GDM1 (cell line): ENCODE measurements at regions not wholly inside any gene's neighbourhood (a gene's known extent, or its start where the extent isn't known, plus 50 kb on each side); places are given as distances from the start of the nearest gene placed in this dataset.

Source experiments
- DNase-seq: peaks from one replicate; lab custom pipeline; 2025; lab: John Stamatoyannopoulos, UW

DNA sequence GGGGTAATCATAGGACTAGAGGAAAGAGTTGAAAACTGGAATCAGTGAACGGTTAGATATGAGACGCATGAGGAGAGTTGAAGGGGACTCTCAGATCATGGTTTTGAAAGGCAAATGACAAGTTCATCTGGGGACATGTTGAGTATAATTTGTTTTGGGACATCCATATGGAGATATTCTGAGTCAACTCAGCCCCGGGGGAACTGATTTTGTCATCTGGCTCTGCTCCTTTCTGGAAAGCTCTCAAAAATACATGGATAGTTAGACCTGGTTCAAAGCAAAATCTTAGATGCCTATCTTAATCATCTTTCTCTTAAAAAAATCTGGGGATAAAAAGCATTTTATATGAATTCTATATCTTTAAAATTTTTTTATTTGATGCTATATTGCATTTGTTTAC is 161.2 kb downstream of the SNX18 start:
- DNase-seq, result no peak

DNA sequence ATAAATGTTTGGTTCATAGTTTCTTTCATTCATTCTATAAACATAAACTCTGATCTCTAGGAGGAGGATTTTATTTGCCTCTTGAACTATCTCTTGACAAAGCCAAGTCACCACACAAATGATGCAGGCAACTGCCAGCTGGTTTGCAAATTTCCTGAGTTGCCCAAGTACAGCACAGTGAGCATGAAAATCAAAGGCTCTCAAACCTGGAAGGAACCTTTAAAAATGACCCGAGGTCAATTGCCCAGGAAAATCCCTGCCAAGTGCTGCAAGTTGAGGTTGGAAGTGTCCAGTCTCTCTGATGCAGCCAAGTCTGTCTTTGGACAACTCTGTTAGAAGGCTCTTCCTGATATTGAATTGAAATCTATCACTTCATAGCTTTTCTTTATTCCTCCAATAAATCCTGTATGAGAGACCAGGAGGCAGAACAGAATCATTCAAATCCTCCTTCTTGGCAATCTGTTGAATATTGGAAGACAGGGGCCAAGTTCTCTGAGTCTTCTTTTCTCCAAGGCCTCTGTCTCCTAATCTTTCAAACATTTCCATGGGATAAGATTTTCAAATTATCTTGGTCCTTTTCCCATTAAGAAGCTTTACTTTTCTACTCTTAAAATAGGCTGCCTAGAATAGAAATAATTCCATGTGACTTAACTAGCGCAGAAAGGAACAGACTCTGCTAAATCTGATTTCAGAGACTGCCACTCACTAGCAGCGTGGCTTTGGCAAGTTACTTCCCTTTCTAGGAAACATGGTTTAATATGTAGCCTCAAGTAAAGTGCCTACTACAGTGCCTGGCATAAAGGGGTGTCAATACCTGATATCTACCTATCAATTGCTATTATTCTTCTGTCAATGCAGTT is 159.2 kb downstream of the SNX18 start:
- DNase-seq, result no peak

DNA sequence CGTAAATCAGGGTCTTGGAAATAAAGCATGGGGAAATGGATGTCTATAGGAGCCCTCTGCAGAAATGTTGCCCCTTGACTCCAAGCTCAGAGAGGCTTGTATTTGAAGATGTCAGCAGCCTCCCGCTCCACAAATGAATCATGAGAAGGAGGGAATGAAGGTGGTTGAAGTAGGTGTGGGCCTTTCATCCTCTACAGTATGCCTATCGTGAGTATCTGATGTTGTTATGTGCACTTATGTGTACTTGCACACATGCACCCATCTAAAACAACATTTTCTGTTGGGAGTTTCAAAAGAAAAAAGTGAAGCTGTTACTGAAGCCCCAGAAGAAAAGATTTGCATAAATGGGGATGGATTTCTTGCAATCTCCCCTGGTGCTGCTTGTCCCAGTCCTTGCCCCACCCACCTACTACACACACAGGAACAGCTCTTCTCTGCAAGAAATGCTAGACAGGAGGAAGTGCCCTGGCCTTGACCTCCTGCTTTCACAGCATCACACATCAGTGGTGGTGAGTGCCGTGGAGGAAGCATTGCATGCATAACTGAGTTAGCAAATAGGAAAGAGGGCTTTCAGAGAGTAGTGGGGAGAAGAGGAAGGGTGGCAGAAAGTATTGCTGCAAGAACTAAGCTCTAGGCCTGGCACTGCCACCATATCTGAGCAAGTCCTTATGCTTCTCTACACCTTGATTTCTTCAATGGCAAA is 156.1 kb downstream of the SNX18 start:
- DNase-seq, result peak; percentile 68

DNA sequence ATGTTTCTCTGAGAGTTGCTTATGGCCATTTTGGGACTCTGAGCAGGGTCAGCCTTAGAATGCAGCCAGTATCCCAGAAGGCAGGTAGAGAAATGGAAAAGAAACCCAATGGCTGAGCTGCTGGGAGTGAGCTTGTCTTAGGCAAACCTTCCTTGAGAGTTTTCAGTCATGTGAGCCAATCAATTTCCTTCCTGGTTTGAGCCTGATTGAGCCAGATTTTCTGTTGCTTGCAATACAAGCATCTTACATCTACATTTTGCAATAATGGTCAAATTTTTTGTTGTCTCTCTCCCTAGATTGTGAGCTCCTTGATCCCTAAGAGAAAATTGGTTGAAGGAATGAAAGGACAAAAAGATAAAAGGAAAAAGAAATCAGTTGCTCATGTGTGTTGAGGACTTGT is 155.3 kb downstream of the SNX18 start:
- no peak for DNase-seq

DNA sequence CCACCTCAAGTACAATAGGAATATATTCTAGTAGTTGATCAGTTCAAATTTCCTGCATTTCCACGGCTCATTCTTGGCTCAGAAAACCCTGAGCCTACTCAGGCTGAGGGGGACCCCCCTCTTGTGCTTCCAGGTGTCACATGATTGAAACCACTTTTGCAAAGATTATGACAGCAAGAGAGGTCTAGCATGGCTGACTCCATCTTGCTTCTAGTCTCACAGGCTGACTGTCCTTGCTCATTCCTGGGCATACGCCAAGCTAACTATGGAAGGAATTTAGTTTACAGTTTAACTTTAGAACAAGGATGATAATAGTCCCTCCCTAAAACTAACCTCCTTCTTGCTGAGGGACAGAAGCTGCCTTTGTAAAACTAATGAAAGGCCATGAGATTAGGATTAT is 154.1 kb downstream of the SNX18 start:
- DNase-seq, result no peak

DNA sequence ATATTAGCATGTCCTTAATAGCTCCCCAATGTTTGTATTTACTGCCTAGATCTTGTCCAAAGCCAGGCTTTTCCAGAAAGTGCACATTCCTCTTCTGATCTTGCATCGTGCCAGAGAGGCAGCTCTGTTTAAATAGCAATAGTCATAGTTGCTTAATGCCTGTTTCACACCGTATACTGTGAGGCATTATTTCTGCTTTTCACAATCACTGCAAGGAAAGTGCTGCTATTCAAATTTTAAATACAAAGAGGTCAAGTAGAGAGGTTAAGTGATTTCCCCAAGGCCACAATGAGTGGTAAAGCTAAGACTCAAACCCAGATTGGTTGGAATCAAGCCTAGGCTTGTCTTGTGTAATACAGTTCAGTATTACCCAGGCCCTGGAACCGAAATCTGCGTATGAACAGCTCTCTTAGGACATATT is 153.6 kb downstream of the SNX18 start:
- no peak for DNase-seq

DNA sequence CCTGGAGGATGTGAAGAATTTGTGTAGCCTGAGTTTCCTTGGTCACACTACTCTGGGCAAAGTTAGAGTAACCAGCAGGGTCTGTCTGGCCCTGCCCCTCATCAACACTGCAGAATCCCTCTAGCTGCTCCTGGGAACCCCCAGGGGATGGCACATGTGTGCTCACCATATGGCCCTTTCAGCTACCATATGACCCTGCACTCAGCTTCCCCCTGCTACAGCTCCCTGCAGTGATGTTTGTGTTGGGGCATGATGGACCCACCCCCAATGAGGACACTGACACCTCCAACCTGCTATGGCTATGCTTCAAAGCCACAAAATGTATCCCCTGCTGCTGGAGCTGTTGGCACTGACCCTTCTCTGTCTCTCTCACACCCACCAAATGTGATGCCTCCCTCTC is 152.7 kb downstream of the SNX18 start:
- DNase-seq, result no peak

DNA sequence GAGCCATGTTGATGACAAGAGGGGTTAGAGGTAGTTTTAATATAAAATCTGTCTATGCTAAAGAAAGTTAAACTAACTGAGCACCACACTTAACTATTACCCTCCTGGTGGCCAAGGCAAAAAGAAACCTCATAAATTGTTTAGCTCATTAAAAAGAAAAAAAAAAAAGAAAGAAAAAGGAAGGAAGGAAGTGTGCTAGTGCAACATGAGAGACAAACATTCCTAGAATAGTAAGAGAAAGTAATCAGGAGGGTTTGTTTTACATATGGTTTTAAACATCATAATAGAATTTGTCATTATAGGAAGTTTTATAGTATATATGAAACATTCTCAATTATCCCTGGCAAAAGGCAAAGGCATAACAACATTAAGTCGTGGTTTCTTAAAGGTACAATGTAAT is 152.3 kb downstream of the SNX18 start:
- DNase-seq, result no peak

DNA sequence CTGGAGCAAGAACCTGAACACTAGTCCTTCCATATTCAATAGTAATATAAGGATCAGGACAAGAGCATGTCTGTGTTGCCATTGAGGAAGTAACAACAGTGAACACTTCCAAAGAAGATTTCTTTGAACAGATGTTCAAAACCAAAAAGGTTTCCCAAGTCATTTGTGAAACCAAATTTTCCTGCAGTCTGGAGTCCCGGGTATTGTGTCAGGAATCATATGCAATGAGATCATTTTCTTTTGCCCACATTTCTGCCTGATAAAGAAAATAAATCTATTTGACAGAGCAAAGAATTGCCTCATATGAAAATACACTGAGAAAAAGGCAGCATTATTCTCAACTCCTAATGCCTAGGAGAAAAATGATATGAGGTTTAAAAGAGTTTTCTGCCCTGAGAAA is 151.7 kb downstream of the SNX18 start:
- DNase-seq, result no peak

DNA sequence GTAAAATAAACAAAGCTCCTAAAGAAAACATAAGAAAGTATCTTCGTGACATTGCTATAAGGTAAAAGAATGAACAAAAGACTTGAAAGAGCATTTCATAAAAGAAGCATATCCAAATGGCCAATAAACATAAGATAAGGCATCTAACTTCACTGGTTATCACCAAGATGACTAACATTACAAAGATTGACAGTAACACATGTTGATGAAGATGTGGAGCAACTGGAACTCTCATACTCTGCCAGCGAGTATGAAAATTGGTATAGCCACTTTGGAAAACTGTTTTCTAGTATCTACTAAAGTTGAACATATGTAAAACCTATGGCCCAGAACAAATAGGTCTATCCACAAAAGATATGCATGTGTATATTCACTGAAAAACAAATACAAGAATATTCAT is 150.5 kb downstream of the SNX18 start:
- no peak for DNase-seq

DNA sequence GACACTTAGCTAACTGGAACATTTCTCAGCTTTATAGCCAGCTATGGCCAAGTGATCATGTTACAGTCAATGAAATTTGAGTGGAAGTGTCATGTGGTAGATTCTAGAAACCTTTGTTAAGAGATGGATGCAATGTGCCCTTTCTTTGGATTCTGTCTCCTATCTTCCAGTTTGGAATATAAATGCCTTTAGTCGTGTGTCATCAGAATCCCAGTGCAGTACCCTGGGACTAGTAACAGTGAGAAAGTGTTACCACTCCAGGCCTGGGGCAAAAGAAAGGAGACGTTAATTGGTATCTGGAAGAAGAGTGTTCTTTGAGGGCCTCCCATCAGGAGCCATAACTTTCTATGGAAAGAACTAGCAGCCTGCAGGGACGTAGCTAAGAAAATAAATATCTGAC is 149.6 kb downstream of the SNX18 start:
- no peak for DNase-seq

DNA sequence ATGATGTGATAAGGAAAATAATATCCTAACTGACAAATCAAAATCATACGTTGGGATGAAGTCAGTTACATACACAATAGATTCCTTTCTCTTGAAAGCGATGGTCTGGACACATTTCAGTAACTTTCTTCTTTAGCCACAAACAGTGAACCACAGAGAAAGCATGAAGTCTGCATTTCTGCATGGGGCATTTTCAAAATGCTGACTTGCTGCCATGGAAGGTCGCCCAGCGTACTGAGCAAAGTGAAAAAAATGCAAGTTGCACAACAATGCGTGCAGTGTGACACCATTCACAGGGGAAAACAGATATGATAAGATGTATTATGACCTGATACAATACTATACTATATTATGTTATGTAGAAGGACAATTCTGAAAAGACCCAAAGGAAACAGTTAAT is 146.3 kb downstream of the SNX18 start:
- no peak for DNase-seq

DNA sequence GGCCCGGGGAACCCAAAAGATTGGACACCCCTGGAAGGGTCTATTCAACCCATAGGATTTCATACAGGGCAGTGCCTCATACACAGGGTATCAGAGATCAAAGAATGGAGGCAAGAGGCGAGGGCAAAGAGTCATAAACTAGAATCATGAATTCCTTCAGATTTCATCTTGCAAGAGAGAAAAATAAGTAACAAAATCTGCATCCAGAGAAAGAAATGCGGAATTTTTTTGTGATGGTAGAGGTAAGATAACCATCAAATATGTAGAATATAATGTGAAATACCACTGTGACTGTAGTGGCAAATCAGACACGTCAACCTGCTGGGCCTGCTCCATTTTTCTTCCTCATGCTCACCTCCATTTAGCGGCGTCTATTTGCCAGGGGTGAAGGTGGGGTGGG is 143.6 kb downstream of the SNX18 start:
- DNase-seq, result no peak

DNA sequence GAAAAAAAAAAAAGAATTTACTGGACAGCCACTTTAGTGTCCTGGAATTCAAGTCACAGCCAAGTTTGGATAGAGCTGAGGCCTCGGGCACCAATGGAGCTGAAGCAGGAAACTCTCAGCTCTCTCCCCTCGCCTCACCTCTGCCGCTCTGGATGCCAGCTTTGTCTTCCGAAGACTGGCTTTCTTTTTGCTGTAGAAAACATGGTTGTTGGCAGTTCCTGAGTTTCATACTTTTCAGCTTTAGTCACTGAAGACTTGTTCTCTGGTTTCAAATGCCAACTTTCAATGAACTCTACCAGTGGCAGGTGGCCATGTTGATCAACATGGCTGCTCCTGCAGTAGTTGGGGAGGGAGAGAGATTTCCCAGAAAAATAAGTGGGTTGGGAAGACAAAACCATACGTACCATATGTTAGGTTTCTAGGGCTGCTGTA is 142.2 kb downstream of the SNX18 start:
- no peak for DNase-seq

DNA sequence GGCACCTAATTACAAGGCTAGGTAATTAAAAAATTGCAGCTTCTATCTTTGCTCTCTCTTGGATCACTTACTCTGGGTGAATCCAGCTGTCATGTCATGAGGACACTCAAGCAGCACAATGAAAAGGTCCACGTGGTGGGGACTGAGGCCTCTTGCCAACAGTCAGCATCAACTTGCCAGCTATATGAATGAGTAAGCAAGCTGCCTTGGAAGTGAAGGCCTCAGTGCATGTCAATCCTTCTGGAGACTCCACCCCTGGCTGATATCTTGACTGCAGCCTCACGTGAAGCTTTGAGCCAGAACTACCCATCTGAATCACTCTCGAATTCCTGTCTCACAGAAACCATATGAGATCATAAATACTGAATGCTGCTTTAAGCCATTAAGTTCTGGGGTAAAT is 140.5 kb downstream of the SNX18 start:
- no peak for DNase-seq

DNA sequence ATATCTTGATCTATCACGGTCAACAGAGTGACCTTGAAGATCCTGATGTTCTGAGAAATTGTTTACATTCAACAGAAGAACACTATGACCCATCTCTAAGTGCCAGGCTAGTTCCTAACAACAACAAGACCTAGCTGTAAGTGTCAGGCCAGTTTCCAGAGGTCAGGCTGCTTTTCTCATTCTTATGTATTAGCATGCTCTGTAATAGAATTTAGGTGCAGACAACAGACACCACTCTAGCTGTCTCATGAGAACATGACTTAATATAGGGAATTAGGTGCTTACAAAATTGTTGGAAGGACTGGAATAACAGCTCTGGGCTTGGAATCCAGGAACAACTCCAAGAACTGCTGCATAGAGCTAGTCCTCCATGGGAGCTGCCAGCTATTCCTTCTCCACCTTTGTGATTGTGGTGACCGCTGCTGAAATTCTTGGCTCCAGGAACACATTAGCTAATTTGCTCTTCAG is 138.7 kb downstream of the SNX18 start:
- no peak for DNase-seq

DNA sequence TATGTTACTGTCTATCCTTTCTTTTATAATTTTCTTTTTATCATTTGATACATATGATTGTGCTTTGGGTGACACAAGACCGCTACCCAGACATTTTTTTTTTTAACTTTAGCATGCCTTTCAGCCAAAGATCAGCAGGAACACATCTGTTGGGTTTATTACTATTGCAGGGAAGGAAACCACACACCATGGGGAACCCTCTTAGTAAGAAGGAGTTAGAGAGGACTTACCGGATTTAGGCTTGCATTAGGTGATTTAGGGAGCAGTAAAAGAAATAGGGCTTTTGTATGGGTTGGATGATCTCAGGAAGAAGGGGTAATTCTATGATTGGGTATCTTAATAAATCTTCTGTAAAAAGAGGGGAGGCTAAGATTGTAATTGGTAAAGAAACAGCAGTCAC is 138.2 kb downstream of the SNX18 start:
- DNase-seq, result no peak

DNA sequence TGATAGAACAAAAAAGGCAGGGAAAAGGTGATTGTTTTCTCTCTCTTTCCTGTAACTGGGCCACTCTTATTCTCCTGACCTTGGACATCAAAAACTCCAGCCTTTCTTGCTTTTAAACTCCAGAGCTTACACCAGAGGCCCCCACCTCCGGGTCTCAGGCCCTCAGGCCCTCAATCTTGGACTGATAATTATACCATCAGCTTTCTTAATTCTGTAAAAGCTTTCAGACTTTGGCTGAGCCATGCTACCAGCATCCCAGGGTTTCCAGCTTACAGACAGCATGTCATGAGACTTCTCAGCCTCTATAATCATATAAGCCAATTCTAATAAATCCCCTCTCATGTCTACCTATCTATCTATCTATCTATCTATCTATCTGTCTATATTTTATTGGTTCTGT is 137.7 kb downstream of the SNX18 start:
- DNase-seq, result no peak

DNA sequence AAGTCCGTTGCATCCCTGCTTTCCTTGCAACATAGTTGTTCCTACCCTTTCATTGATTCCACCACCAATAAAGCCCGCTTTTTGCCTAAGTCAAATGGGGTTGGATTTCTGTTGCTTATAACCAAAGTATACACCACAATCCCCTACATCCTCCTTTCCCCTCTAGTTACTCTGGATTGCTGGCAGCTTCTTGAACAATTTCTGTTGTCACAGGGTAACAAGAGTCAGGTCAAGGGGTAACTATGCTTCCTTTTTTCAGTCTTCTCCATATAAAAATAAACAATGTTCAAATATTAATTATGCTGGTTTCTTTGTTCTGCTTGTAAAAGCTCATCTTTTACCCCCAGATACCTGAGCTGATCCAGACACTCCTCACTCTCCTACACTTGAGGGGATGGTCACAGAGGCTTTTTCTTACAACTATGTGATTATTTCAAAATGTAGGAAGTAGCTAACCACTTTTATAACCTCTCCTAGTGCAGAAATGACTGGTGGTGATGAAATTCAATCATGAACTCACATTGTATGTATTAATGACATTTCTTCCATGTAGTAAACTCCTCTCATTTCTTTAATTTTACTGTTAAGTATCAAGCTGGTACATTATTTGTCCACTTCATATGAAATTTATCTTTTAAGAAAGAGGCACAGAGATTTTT is 136.5 kb downstream of the SNX18 start:
- no peak for DNase-seq

DNA sequence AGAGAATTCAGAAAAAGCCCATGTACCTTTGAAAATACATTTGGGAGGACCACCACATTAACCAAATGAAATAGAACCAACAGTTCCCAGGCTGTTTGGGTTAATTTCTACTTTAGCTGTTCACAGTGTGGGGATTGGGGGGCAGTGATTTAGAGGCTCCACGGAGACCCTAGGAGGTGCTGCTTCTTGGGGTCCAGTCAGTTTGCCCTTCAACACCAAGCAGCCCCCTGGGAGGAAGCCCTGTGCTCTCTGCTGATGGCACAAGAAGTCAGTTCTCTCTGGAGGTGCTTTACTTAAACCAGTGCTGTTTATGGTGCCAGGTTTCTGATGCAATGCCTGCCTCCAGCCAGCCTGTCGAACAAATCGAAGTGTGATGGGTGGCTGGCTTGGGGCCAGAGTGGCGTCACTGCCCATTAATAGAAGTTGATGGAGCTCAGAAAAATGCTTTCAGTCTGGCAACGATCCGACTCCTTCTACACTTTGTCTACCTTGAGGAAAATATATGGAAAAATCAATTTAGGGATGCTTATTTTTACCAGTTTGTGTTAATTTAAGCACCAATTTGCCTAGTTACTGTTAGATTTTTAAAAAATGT is 134.0 kb downstream of the SNX18 start:
- no peak for DNase-seq

DNA sequence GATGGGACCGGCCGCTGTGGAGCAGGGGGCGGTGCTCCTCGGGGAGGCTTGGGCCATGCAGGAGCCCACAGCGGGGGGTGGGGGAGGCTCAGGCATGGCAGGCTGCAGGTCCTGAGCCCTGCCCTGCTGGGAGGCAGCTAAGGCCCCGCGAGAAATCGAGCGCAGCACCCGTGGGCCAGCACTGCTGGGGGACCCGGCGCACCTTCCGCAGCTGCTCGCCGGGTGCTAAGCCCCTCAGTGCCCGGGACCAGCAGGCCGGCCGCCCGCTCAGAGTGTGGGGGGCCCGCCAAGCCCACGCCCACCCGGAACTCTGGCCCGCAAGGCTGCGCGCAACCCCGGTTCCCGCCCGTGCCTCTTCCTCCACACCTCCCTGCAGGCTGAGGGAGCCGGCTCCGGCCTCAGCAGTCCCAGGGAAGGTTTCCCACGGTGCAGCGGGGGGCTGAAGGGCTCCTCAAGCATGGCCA is 131.5 kb downstream of the SNX18 start:
- no peak for DNase-seq

DNA sequence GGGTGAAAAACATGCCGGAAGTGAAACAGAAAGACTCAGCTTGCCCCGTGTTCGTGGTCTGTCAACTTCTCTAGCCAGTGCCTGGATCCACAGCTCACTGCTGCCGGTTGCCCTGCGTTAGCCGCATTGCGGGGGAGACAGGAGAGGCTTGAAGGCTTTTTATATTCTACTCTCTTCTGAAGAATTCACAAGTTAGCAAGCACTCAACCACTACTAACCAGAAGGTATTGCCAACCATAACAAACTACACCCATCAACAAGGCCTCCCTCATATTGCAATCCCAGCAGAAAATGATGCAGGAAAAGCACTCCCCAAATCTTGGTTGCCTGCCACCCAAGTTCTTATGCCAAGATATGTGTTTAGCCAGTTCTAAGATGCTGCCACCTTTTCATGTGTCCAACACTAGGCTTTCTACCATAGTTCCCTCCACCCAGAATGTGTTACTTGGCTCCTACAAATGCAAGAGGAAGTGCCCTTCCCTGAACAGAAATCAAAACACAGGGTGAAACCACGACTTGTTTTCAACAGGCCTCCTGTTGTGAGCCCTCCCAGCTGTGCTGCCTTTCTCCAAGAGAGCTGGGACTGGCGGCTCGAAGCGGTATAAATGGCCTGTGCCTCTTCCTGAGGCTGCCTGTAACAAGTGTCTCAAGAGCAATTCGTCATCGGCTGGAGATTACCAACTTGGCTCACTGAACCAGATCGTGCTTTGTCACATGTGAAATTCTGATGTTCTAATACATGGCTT is 129.0 kb downstream of the SNX18 start:
- peak; percentile 62 for DNase-seq
